ENCODE measurements at regions not wholly inside any gene's neighbourhood (a gene's known extent, or its start where the extent isn't known, plus 50 kb on each side); places are given as distances from the start of the nearest gene placed in this dataset.

DNA sequence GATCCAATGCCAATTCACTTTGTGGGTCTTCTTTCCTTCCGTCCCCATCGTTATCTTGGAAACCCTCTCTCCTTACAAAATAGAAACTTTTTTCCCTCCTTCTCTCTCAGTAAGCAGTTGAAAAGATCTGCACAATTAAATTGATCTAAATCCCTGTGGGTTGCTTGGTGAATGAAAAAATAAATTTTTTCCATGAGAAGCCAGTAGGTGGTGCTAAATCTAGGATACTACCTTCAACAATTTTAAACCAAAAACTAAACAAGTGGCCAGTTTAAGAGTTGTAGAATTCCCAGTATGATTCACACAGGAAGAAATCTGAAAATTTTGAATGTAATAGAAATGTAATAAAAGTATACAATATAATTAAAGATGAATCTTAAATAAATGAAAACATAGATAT, 990.3 kb upstream of the ZNF722 start:
- DNase-seq: no peak

DNA sequence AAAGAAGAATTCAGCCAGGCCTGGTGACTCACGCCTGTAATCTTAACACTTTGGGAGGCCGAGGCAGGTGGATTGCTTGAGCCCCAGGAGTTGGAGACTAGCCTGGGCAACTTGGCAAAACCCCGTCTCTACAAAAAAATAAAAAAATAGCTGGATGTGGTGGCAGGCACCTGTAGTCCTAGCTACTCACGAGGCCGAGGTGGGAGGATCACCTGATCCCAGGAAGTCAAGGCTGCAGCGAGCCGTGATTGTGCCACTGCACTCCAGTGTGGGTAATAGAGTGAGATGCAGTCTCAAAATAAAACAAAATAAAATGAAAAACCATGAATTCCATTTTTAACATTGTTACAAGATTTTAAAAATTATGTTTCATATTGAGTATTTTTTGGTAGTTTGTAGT, 988.9 kb upstream of the ZNF722 start:
- DNase-seq: no peak

DNA sequence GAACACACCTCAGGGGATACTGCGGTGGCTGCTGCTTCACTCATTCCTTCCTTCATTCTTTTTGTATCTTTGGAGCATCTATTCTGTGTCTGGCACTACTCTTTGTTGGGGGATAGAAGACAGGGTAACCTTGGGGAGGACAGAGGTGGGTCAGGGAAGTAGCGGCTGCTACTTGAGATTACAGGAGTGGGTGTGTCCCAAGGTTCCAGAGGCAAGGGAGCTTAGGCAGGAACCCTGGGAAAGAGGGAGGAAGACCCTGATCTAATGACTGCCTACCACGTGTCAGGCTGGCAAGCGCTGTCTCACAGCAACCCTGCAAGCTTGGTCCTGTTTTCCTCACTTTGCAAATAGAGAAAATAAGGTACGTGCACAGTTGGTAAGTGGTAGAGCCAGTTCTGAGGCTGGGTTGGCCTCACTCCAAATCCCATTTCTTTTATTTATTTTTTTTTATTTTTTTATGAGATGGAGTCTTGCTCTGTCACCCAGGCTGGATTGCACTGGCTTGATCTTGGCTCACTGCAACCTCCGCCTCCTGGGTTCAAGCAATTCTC, 985.9 kb upstream of the ZNF722 start:
- no peak for DNase-seq

DNA sequence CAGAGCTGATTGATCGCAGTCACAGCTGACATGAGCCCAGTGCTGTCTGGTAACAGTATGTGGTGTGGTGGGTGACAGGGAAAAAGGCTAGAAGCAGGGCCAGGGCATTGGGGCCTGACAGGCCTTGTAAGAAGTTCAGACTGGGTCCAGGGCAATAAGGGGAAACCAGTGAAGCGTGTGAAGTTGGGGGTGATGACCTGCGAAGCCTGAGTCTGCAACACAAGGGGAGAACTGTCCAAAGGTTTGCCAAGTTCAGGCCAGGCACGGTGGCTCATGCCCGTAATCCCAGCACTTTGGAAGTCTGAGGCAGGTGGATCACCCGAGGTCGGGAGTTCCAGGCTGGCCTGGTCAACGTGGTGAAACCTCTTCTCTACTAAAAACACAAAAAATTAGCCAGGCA, 983.9 kb upstream of the ZNF722 start:
- no peak for DNase-seq

DNA sequence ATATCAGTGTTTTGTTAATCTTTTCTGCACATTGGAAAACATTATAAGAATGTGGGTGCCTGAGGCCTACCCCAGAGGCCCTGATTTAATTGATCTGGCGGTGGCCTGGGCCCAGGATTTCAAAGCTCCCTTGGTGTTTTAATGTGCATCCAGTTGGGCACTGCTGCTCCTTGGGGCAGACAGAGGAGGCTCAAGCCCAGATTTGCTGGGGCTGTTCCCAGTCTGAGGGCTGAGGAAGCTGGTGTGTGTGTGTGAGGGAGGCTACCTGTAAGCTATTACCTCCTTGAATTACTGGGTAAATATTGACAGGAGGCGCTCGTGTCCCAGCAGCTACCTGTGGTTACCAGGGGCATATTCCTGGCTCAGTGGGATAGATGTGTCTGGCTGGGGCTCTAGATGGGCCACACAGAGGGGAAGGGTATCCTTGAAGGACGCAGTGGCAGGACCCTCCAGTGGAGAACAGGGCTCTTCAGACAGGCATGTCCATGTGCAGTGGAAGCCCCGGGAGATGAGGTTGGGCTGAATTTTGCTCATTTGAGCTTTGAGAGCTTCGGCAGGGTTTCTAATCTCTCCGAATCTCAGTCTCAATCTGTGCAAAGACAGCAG, 975.4 kb upstream of the ZNF722 start:
- no peak for DNase-seq

DNA sequence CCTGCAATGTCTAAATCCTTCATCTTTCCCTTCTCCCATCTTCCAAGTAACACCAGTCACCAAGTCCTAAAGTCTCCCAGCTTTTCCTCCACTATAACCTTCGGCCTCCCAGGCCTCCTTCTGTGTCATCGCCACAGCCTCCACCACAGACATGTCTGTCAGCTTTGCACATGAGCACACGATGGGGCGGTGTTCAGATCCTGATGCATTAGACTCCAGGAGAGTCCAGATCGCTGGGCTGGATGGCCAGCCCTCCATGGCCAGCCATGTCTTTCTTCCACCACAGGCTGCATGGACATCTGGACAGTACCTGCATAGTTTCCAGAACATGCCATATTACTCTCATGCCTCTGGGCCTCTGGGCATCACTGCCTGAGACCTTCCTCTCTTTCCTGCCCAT, 974.2 kb upstream of the ZNF722 start:
- DNase-seq: no peak

DNA sequence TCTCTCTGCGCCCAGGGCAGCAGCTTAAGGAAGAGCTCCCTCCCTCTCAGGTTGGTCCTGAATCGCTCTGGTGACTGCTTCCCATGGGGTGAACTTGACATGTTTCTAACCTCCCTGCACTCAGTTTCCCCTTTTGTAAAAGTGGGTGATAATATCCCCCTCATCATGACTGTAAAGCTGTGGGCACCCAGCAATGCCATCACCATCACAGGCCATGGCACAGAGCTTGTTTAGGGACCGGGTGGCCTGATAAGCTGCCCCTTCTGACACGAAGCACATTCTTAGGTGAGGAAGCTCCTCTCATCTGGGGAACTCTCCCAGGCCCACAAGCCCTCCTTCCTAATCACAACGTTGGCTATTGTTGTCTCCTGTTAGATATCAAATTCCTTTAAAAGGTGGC, 972.8 kb upstream of the ZNF722 start:
- DNase-seq: no peak

DNA sequence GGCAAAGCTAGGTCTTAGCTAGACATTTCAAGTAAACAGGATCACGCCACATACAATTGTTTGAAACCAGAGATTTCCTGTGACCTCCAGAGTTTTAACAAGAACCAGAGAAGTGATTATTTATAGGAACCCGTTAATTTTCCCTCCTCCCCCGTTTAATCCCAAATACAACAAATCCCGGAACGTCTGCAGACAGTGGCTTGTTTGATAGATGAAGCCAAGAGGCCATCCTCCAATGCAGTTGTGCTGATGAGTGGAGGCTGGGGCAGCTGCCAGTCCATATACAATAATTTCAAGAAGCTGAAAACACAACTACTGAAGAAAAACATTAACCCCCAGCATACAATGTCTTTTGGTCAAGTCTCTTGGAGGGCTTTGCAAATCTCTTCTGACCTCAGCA, 971.6 kb upstream of the ZNF722 start:
- no peak for DNase-seq

DNA sequence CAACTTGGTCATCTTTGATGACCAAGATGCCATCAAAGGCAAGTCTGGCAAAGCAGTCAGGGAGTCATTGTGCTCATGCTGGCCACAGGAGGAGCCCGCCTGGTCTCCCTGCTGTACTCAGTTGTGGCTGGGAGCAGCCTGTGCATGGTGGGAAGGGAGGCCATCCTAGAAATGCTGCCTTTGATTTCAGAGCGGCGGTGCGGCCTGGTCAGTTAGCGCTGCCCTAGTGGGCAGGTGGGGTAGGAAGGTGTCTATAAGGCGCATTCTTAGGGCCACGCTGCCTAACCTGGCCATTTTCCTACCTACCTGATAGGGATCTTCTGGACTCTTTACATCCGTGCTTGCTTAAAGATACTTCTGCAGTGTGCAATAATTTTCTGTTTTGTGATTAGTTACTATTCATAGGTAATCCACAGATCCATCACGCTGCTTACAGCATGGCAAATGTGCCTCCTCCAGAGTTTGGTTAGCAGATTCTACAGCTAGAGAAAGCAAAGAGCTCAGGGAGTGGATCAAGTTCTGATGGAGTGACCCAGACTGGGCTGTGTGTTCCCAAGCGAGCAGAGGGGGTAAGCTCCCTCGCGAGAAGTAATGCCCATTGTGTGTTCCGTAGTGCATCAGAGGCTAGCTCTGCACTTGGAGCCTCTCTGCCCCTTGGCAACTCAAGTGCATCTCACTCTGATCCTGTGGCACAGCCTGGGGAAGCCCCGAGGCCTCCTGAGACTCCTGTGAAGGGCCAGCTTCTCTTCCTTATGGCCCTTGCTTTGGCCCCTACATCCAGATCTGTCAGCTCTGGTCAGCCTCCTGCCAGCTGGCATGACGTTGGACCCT, 970.1 kb upstream of the ZNF722 start:
- DNase-seq: no peak

DNA sequence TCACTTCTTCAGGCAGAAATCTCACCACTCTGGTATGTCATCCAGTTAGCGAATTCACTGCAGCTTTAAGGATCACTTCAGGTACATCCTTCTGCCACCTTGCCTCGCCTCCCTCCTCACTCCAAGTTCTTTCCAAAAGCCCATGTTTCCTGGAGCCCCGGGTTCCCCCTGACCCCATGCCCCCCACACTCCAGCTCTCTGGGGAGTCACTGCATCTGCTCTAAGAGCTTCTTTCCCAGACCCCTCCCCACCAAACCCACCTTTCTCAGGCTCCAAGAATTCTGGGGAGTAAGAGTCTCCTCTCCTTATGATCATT, 969.5 kb upstream of the ZNF722 start:
- no peak for DNase-seq

DNA sequence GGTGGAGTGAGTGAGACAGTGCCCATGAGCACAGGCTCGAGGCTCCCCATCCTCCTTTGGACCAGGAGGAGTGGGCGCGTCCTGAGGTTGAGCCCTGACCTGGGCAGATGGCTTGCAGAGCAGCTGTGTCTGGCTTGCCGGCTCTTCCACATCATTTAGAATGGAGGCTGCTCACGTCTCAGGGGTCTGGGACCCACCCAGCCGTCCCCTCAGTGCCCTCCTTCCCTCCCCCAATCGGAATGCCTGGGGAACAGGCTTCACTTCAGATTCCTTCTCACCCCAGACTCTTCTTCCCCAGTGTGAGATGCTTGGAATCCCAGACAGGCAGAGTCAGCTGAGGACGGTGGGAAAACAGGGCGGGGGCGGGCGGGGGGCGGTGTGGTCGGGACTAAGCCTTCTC, 968.6 kb upstream of the ZNF722 start:
- DNase-seq: no peak

DNA sequence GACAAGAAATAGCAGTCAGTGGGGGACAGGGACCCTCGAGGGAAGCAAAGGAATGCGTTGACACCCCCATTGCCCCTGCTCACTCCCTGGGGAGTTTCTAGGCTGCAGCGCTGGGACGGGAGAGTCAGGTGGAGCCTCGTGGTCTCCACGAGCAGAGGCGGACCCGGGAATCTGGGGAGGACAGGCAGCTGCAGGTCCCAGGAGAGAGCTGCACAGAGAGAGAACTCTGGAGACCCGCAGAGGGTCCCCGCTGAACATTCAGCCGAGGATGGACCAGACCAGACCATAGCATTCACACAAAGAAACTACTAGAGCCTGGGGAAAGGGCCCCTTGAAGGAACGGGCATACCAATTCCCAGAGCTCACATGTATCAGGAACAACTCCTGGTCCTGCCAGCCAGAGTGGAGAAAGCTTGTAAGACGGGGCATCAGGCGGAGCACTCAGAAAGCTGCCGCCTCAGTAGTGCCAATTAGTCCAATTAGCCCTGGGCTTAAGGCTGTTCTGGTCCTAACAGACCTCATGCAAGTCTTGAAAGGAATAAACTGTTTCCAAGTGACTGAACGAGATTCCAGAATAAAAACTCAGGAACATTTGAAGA, 966.7 kb upstream of the ZNF722 start:
- DNase-seq: no peak

DNA sequence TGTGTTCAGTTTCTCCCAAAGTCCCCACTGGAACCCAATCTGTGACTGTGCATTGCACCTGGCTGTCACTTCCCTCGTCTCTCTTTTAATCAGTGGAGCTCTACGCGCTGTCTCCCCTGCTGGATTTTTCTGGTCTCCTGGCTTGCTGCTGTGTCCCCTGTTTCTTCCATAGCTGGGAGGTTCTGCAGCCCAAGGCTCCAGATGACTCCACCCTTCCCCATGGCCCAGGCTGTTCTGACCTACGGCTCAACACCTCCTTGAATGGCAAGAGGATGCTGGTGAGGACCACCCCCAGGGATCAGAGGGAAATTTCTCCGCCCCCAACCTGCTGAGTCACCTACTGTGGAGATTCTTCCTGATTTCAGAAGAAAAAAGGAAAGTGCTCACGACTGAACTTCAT, 961.4 kb upstream of the ZNF722 start:
- DNase-seq: no peak

DNA sequence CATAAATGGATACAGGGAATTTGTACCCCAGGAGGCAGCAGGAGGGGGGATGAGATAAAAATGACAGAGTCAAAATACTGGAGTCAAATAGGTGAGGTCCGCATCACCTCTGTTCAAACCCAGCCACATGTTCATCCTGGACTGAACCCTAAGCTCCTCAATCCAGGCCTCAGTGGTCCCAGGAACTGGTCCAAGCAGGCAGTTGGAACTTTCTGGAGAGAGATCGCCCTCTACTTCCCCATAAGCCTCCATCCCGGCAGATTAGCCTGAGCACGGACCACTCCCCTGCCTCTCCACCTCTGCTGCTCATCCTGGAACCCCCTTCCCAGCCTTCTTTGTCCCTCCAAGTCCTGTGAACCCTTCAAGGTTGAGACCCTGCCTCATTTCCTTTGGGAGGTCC, 959.7 kb upstream of the ZNF722 start:
- DNase-seq: no peak

DNA sequence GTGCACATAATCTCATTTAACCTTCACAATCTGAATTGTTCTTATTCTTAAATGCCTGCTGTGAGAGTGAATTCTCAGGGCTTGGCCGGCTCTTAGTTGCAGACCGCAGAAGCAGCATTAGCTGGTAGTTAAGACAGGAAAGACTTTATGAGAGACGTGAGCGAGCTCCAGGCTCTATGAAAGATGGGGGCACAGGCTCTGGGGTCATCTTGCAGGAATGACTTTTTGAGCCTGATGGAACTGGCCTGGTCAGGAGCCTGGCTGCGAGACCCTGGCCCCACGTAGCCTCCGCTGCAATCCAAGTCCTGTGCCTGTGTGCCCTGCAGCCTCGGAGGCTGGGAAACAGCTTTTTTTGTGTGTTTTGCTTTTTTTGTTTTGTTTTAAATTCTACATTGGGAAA, 958.8 kb upstream of the ZNF722 start:
- DNase-seq: no peak

DNA sequence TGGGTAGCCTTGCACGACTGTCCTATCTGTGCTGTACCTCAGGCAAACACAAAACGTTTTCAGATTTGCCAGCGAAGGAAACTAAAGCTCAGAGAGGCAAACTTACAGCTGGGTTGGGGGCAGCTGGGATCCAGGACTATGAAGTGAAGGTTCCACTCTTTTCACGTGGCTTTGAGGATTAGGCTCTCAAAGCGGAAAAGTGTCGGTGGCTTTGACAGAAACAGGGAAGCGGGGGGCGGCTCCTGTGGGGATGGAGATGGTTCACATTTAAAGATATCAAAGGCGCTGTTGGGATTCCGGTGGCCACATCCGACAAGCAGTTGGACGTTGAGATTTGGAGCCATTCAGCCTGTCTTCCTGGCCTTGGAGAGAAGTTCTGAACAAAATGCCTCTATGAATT, 958.3 kb upstream of the ZNF722 start:
- DNase-seq: no peak

DNA sequence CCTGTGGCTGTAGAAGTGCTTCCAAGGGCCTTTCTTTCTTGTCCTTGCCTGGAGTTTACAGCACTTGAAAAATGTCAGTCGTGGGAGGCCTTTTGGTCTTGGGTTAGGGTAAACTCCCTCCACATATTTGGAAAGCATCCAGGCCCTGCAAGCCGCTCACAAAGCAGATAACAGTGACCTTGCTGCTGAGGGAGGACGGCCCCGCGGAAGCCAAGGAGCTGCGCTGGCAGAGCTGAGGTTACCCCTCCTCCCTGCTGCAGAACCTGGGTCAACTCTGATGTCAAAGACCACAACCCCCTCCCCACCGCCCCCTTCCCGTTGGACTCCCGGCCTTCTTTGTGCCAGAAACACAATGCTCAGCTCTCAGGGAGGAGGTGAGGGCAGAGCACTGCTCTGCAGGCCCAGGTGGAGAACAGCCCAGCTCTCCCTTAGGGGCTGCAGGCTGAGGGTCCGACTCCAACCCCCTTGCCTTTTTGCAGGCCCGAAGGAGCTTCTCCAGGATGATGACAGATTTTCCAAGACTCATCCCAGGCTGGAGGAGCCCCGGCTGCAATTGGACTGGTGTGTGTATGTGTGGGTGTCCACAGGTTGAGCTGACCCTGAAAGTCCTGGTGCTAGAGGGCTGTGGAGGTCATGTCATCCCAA, 957.6 kb upstream of the ZNF722 start:
- no peak for DNase-seq

DNA sequence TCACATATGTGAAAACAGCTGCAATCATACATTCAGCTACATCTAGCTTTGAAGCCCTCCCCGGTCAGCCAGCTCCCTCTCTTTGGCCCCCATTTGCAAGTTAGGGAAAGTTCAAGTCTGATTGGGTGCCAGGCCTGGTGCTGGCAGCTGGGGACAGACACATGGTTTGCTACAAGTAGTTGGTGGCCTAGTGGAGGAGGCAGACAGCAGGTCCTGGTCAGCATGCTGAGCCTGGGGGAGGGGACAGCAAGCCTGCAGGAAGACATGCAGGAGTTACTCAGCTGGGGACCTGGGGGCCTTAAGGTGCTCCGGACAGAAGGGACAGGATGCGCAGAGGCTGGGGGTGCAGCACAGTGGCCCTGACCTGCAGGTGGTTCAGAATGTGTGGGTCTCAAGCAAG, 956.9 kb upstream of the ZNF722 start:
- no peak for DNase-seq

DNA sequence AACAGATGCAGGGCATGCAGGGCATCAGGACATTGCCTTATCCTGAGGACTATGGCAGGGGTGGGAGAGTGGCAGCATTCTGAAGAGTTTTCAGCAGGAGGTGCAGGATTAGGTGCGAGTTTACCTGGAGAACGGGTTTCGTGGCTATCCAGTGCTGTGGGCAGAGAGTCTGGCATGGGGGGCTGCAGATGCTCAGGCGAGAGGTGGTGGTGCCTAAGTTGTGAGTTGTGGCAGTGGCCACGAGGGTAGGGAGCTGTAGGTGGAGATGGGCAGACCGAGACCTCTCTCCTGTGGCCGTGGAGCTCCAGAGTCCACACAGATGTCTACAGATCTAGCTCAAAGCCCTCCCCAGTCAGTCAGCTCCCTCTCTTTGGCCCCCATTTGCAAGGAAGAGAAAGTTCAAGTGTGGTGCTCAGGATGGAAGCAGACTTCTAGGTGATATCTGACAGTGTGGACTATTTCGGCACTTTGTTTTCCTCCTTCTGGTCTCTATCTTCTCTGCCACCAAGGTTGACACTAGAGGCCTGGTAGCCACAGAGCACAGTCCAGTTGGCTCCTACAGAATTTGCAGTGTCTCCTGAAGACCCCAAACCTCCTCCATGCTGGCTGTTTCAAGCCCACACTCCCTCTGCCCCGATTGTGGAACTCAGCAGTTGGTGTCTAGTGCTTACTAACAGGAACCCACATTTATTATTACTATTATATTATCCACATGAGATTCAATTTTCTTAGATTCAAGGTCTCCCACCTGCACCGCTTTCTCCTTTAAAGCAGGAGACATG, 955.7 kb upstream of the ZNF722 start:
- DNase-seq: no peak

DNA sequence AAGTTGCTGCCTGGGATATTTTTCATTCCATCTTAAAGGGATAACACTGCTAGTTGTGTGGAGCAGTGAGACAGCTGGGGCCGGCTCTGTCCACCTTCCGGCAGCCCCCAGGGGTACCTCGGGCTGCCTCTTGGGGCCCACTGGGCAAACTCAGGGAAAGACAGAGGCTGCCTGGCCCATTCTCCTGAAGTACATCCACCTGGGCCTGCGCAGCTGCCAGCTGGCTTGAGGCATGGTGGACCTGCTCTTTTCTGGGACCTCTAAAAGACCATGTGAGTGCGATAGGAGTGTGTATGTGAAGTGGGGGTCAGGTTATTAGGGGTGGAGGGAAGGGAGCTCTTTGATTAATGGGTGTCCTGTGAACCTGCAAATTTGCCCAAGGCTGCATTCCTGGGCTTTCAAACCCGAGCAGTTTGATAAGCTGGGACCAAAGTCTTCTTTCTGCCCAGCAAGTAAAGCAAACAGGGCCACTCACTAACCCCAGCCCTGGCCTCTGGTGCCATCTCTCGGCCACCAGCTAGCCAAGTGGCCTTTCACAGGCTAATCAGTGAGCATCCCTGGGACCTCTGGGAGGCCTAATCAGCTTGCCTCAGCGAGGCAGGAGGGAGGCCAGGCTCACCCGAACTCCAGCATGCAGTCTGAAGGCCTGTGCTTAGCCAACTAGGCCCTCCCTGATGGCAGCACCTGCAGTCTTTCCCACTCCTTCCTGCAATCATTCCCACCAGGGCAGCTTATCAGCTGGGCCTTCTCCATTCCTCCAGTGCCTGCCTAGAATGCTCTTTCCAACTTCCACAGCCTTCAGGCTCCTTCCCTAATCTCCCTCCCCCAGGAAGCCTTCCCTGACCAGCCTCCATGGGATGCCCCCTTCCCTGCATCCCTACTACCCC, 954.7 kb upstream of the ZNF722 start:
- no peak for DNase-seq

DNA sequence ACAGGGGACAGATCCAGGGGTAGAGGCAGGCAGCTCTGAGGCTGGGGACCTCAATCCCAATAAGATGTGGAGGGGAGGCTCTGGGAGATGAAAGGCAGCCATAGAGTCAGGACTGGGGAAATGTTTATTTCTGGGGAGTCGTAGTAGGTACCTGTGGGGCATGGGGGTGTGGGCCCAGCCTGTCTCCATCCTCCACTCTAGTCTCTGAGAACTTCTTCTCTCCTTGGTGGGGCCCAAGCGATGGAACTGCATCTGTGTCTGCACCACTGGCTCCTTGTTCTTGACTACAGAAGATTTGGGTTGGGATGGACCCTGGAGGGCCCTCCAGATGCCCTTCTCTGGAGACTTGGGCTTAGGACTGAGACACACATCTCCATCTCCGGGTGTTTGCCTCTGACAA, 953.9 kb upstream of the ZNF722 start:
- DNase-seq: no peak

DNA sequence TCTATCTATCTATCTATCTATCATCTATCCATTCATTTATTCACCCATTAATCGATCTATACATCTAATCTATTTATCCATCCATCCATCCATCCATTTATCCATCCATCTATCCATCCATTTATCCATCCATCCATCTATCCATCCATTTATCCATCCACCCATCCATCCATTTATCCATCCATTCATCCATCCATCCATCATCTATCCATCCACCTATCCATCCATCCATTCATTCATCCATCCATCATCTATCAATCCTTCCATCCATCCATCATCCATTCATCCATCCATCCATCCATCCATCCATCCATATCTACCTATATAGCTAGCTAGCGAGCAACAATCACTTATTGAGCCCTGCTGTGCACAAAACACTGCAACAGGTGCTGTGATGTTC, 953.1 kb upstream of the ZNF722 start:
- DNase-seq: no peak

Measured in NCI-H1694 (cell line).